ENCODE measurements at regions not wholly inside any gene's neighbourhood (a gene's known extent, or its start where the extent isn't known, plus 50 kb on each side); places are given as distances from the start of the nearest gene placed in this dataset.
"Not testable (repeated sequence)": the region's sequence is repeated elsewhere in the genome, so short reads cannot be mapped to it uniquely, and the experiment has no call there.

DNA sequence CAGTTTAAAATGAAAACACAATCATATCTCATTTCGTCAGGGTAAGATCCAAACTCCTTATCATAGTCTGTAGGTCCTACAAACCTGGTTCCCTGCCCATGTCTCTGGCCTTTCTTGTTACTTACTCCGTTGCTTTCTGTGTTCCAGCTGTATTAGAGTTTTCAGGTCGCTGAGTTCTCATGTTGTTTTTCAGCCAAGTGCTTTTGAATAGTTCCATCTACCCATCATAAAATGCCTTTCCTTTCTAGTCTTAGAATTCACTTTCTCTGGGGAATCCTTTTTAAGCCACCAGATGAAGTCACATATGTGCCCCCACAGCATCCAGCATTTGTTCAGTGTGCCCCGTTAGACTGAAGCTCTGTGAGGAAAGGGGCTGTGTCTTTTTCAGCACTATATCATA lies 228.7 kb downstream of the YTHDC2 start:
- H3K27ac Mint-ChIP-seq, result no peak overlapping the region
- CTCF ChIA-PET, result no interaction called here
- H3K4me3 Mint-ChIP-seq, result no peak overlapping the region
- H3K36me3 Mint-ChIP-seq (ENCODE audit: low read depth), result no peaks in the 10 kb centered on the region
- DNase-seq, result no peak
- intact Hi-C loops (cut with micrococcal nuclease), result no loop called here
- no peaks in the 10 kb centered on the region for H3K4me1 Mint-ChIP-seq (ENCODE audit: low read depth)
- H3K27me3 Mint-ChIP-seq (ENCODE audit: low read depth), result peaks cover 2% of the 10 kb centered on the region
- no peaks in the 10 kb centered on the region for H3K9me3 Mint-ChIP-seq

DNA sequence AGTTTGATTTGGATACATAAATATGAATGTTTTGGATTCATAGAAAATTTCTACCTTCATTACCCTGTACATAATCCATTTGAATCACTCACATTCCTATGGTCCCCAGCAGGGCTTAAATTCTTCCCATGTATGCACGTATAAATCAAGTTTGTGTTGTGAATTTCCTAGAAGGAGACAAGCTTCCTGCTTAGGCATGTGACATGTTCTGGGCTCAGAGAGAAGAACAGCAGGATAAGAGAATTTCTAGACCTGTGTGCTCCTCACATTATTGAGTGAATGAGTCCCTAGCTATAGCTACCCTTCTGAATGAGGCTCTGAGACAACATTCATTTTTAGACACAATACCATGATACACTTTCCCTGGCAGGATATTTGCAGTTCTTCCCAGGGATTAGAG lies 229.1 kb downstream of the YTHDC2 start:
- DNase-seq, result no peak
- CTCF ChIA-PET, result no interaction called here
- Mint-ChIP-seq H3K4me1 (ENCODE audit: low read depth) (no peaks in the 10 kb centered on the region), H3K36me3 (ENCODE audit: low read depth) (no peaks in the 10 kb centered on the region), H3K4me3 (no peak overlapping the region), H3K9me3 (no peaks in the 10 kb centered on the region), H3K27ac (no peak overlapping the region), H3K27me3 (ENCODE audit: low read depth) (peaks cover 2% of the 10 kb centered on the region)
- intact Hi-C loops (cut with micrococcal nuclease), result no loop called here

DNA sequence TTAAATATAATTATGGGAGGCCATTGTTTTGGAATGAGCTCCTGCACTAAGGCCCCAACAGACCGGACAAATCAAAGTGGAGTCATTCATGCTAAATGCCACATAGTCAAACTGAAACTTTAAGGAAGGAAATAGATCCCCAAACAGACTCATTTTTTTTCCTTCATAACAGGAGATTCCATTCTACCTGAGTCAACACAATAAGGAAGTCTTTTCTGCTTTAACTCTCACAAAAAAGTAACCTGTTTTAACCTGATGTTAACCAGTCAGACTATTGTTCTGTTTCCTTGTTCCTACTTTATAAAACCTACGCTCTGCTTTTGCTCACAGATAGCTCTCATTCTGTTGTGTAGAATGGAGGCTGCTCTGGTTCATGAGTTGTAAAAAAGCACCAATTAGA lies 234.9 kb downstream of the YTHDC2 start:
- intact Hi-C loops (cut with micrococcal nuclease), result no loop called here
- Mint-ChIP-seq H3K4me1 (ENCODE audit: low read depth) (no peaks in the 10 kb centered on the region), H3K27ac (no peak overlapping the region), H3K27me3 (ENCODE audit: low read depth) (no peaks in the 10 kb centered on the region), H3K4me3 (no peak overlapping the region), H3K36me3 (ENCODE audit: low read depth) (no peaks in the 10 kb centered on the region), H3K9me3 (no peaks in the 10 kb centered on the region)
- DNase-seq, result no peak
- CTCF ChIA-PET, result interaction anchor here (0.8 kb wide), 1 partner anchor 26 kb away, joined by 3 read pairs; no protein-coding TSS in a partner anchor

DNA sequence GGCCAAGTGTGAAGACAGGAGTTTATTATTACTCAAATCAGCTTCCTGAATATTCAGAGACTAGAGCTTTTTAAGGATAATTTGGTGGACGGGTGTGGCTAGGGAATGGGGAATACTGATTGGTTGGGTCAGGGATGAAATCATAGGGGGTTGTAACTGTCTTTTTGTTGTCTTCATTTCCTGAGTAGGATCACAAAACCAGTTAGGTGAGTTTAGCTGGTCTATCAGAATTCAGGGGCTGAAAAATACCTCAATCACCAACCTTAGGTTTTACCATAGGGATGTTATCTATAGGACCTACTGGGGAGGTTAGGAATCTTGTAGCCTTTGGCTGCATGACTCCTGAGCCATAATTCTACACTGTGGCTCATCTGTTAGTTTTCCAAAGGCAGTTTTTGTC lies 235.8 kb downstream of the YTHDC2 start:
- no peak for DNase-seq
- intact Hi-C loops (cut with micrococcal nuclease), result no loop called here
- no peaks in the 10 kb centered on the region for H3K27me3 Mint-ChIP-seq (ENCODE audit: low read depth)
- no peaks in the 10 kb centered on the region for H3K36me3 Mint-ChIP-seq (ENCODE audit: low read depth)
- H3K4me3 Mint-ChIP-seq, result no peak overlapping the region
- H3K9me3 Mint-ChIP-seq, result no peaks in the 10 kb centered on the region
- H3K4me1 Mint-ChIP-seq (ENCODE audit: low read depth), result no peaks in the 10 kb centered on the region
- CTCF ChIA-PET, result no interaction called here
- no peak overlapping the region for H3K27ac Mint-ChIP-seq

DNA sequence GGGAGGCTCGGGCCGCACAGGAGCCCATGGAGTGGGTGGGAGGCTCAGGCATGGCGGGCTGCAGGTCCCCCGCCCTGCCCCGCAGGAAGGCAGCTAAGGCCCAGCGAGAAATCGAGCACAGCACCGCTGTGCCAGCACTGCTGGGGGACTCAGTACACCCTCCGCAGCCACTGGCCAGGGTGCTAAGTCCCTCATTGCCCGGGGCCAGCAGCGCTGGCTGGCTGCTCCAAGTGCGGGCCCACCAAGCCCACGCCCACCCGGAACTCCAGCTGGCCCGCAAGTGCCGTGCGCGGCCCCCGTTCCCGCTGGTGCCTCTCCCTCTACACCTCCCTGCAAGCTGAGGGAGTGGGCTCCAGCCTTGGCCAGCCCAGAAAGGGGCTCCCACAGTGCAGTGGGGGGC lies 239.7 kb downstream of the YTHDC2 start:
- H3K27ac Mint-ChIP-seq; H3K4me1 Mint-ChIP-seq (ENCODE audit: low read depth): not testable (repeated sequence)

DNA sequence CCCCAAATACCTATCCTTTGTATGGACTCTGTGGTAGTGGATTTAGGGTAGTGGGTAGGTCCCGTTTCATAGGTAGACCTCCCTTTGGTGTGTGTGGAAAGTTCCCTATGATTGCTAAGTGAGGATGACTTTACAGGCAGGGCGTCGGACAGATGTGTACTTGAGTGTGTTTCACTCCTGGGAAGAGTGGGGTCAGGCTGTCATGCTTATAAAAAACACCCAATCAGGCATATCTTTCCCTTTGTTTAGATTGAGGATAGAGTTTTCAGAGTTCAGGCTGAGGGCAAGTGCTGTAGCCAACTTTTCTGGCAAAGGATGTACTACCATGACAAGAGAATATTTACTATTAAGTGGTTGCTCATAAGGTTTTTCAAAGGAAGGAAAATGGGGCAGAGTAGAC lies 242.0 kb downstream of the YTHDC2 start:
- no peak overlapping the region for H3K27ac Mint-ChIP-seq
- intact Hi-C loops (cut with micrococcal nuclease), result no loop called here
- H3K27me3 Mint-ChIP-seq (ENCODE audit: low read depth), result peaks cover 2% of the 10 kb centered on the region
- H3K36me3 Mint-ChIP-seq (ENCODE audit: low read depth), result no peaks in the 10 kb centered on the region
- no peak overlapping the region for H3K4me3 Mint-ChIP-seq
- CTCF ChIA-PET, result no interaction called here
- H3K9me3 Mint-ChIP-seq, result no peaks in the 10 kb centered on the region
- no peaks in the 10 kb centered on the region for H3K4me1 Mint-ChIP-seq (ENCODE audit: low read depth)
- DNase-seq, result no peak

More for the DNA sequence above, 239.7 kb downstream of the YTHDC2 start:
- H3K4me3 Mint-ChIP-seq; H3K9me3 Mint-ChIP-seq; intact Hi-C loops (cut with micrococcal nuclease); H3K36me3 Mint-ChIP-seq (ENCODE audit: low read depth); DNase-seq; H3K27me3 Mint-ChIP-seq (ENCODE audit: low read depth); CTCF ChIA-PET: not testable (repeated sequence)

DNA sequence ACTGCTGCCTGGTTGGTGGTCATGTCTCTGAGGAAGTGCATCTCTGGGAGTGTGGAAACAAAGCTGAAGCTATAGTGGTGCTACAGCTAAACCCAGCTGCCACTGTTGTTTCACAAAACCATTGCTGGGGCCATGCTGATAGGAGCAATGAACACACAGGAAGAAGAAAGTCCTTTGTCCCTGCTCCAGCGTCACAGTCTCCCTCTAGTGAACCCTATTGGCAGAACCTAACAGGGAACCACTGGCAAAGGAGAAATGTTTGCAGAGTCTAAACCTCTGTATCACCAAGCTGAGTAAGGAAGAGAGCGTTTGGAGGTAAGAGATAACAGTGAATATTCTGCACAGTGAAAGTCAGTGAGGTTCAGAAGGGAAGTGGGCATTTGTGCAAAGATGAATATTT lies 244.0 kb downstream of the YTHDC2 start:
- Mint-ChIP-seq H3K4me3 (no peak overlapping the region), H3K36me3 (ENCODE audit: low read depth) (no peaks in the 10 kb centered on the region), H3K9me3 (no peaks in the 10 kb centered on the region), H3K4me1 (ENCODE audit: low read depth) (no peaks in the 10 kb centered on the region), H3K27me3 (ENCODE audit: low read depth) (peaks cover 2% of the 10 kb centered on the region), H3K27ac (no peak overlapping the region)
- intact Hi-C loops (cut with micrococcal nuclease), result no loop called here
- CTCF ChIA-PET, result no interaction called here
- DNase-seq, result no peak

DNA sequence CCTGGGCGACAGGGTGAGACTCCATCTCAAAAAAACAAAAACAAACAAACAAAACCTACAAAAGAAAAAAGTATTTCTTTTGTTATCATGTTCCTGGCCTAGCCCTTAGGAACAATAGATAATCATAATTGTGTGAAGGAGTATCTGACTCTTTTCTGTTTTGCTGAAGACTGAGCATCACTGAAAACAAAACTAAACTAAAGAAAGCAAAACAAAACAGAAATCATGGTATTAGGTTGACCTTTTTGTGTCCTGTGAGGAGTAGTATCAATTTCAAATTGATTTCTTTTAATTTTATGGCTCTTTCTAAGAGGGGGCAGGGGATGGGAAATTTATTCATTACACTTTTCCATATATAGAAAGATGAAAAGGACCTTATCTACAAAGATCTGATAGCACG lies 246.0 kb downstream of the YTHDC2 start:
- no peak for DNase-seq
- intact Hi-C loops (cut with micrococcal nuclease), result no loop called here
- Mint-ChIP-seq H3K4me1 (ENCODE audit: low read depth) (no peaks in the 10 kb centered on the region), H3K27ac (no peak overlapping the region), H3K9me3 (no peaks in the 10 kb centered on the region), H3K4me3 (no peak overlapping the region), H3K36me3 (ENCODE audit: low read depth) (no peaks in the 10 kb centered on the region), H3K27me3 (ENCODE audit: low read depth) (peaks cover 2% of the 10 kb centered on the region)
- CTCF ChIA-PET, result no interaction called here

DNA sequence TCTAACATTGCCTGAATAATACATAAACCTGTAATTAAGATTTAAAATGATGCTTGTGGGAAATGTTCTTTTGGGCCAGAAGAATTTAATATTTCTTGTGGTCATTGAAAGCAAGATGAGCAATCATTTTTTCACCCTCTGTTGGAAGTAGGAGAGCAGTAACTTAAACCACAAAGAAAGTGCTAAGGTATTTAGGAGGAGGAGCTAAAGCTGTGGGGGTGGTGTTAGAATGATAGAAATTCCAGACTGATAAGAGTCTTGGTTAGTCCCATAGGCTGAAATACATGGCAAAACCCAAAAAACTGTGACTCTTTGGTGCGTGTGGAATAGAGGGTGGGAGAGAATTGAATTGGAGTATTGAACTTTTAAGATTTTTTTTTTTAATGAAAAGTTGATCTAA lies 247.0 kb downstream of the YTHDC2 start:
- Mint-ChIP-seq H3K9me3 (no peaks in the 10 kb centered on the region), H3K4me3 (no peak overlapping the region), H3K4me1 (ENCODE audit: low read depth) (no peaks in the 10 kb centered on the region), H3K27ac (no peak overlapping the region), H3K36me3 (ENCODE audit: low read depth) (no peaks in the 10 kb centered on the region), H3K27me3 (ENCODE audit: low read depth) (no peaks in the 10 kb centered on the region)
- CTCF ChIA-PET, result no interaction called here
- intact Hi-C loops (cut with micrococcal nuclease), result no loop called here
- DNase-seq, result no peak

DNA sequence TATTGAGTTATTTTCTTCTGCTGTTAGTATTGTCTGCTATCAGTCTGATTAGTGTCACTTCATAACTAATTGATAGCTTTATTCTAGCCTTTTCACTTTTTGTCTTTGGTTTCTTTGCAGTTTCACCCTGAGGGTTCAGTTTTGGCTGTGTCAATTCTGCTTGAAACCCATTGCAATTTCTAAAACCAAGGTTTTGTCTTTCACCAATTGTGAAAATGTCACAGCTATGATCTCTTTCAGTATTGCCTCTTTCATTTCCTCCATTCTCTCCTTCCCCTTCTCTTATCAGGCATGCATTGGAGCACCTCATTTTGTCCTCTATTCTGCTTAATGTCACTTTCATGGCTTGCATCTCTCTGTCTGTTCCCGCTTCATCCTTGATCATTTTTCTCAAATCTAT lies 248.1 kb downstream of the YTHDC2 start:
- CTCF ChIA-PET, result no interaction called here
- DNase-seq, result no peak
- Mint-ChIP-seq H3K27me3 (ENCODE audit: low read depth) (no peaks in the 10 kb centered on the region), H3K36me3 (ENCODE audit: low read depth) (no peaks in the 10 kb centered on the region), H3K4me3 (no peak overlapping the region), H3K27ac (no peak overlapping the region), H3K9me3 (peaks cover 5% of the 10 kb centered on the region), H3K4me1 (ENCODE audit: low read depth) (no peaks in the 10 kb centered on the region)
- intact Hi-C loops (cut with micrococcal nuclease), result no loop called here

DNA sequence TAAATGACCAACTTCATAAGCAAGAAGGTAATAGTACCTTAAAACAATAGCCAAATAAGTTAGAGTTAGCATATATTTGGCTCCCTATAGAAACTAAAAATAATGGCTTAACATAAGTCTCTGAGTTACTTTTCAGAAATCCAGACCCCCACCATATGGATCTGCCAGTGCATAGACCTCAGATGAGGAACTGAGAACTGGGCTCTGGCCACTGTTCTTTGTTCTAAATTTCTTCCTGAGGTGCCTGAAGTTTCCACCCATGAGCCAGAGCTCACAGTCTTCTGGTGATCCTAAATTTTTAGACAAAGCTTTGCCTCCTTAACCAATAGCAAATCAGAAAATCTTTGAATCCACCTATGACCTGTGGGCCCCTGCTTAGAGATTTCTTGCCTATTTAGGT lies 250.9 kb downstream of the YTHDC2 start:
- no peak overlapping the region for H3K27ac Mint-ChIP-seq
- no peak for DNase-seq
- no peaks in the 10 kb centered on the region for H3K36me3 Mint-ChIP-seq (ENCODE audit: low read depth)
- CTCF ChIA-PET, result no interaction called here
- H3K4me1 Mint-ChIP-seq (ENCODE audit: low read depth), result no peaks in the 10 kb centered on the region
- peaks cover 17% of the 10 kb centered on the region for H3K9me3 Mint-ChIP-seq
- no peak overlapping the region for H3K4me3 Mint-ChIP-seq
- intact Hi-C loops (cut with micrococcal nuclease), result no loop called here
- no peaks in the 10 kb centered on the region for H3K27me3 Mint-ChIP-seq (ENCODE audit: low read depth)

DNA sequence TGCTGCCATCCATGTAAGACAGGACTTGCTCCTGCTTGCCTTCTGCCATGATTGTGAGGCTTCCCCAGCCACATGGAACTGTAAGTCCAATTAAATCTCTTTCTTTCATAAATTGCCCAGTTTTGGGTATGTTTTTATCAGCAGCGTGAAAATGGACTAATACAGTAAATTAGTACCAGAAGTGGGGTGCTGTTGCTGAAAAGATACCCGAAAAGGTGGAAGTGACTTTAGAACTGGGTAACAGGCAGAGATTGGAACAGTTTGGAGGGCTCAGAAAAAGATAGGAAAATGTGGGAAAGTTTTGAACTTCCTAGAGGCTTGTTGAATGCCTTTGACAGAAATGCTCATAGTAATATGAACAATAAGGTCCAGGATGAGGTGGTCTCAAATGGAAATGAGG lies 253.3 kb downstream of the YTHDC2 start:
- H3K9me3 Mint-ChIP-seq, result peaks cover 17% of the 10 kb centered on the region
- DNase-seq, result not testable (repeated sequence)

DNA sequence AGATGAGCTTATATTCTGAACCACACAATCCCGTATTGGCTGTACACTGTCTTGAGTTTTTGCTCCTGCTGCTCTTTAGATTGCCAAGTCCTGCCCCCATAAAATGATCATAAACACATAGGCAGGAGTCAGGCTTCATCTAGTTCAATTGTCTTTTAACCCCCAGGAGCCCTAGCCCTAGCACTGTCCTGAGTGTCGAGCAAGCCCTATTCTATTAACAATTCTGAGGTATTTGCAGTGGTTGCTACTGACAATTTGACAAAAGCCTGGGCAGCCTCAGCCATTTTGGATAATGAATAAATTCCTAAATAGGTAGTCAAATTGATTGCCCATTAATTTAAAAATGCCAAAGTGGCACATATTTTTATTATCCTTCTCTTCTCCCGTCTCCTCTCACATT lies 257.2 kb downstream of the YTHDC2 start:
- H3K4me3 Mint-ChIP-seq, result no peak overlapping the region
- H3K36me3 Mint-ChIP-seq (ENCODE audit: low read depth), result no peaks in the 10 kb centered on the region

More for the DNA sequence above, 253.3 kb downstream of the YTHDC2 start:
- H3K4me3 Mint-ChIP-seq; CTCF ChIA-PET; H3K36me3 Mint-ChIP-seq (ENCODE audit: low read depth); H3K27me3 Mint-ChIP-seq (ENCODE audit: low read depth); intact Hi-C loops (cut with micrococcal nuclease); H3K27ac Mint-ChIP-seq; H3K4me1 Mint-ChIP-seq (ENCODE audit: low read depth): not testable (repeated sequence)

DNA sequence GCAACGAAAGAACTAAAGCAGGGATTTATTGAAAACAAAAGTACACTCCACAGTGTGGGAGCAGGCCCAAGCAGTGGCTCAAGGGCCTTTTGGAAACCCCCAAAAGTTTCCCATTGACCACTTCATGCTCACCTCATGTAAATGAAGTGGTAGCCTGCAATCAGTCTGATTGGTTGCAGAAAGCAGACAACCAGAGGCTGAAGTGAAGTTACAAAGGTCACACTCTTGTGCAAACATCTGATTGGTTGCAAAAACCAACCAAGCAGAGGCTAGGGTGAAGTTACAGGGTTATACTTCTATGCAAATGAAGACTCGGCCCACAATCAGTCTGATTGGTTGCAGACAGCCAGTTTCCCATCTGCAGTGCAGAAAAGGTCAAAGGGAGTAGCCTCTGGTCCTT lies 258.0 kb downstream of the YTHDC2 start:
- Mint-ChIP-seq H3K27ac (no peak overlapping the region), H3K36me3 (ENCODE audit: low read depth) (no peaks in the 10 kb centered on the region), H3K4me3 (no peak overlapping the region), H3K27me3 (ENCODE audit: low read depth) (no peaks in the 10 kb centered on the region), H3K9me3 (peaks cover 13% of the 10 kb centered on the region), H3K4me1 (ENCODE audit: low read depth) (no peaks in the 10 kb centered on the region)
- intact Hi-C loops (cut with micrococcal nuclease), result no loop called here
- no peak for DNase-seq
- CTCF ChIA-PET, result no interaction called here

More for the DNA sequence above, 257.2 kb downstream of the YTHDC2 start:
- CTCF ChIA-PET, result no interaction called here
- Mint-ChIP-seq H3K4me1 (ENCODE audit: low read depth) (no peaks in the 10 kb centered on the region), H3K27me3 (ENCODE audit: low read depth) (no peaks in the 10 kb centered on the region), H3K27ac (no peak overlapping the region), H3K9me3 (peaks cover 17% of the 10 kb centered on the region)
- intact Hi-C loops (cut with micrococcal nuclease), result no loop called here
- DNase-seq, result no peak

Measured in activated naive CD4-positive, alpha-beta T cell treated with anti-CD3 and anti-CD28 coated beads for 36 hours (primary cell).